ENCODE measurements at regions not wholly inside any gene's neighbourhood (a gene's known extent, or its start where the extent isn't known, plus 50 kb on each side); places are given as distances from the start of the nearest gene placed in this dataset.

DNA sequence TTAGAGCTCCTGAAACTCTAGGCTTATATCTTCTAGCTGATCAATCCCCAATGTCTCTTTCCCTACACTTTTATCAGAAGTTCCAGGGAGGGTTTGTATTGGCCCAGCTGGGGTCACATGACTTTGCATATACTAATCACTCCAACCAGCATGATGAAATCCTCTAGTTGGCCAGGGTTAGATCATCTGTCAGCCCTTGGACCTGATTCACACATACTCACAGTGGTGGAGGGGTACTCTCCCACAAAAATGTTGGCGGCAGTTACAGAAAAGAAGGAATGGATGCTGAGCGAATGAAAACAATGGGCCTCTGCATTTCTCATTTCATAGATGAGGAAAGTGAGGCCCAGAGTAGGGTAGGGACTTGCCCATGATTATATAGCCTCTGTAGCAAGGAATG, 151.1 kb downstream of the PJA1 start:
- no TSS peak for BruUV-seq (replicated peaks)

More for the DNA sequence above, 151.1 kb downstream of the PJA1 start:
- H3K36me3 ChIP-seq (ENCODE audit: control insufficient read depth in 2 of 2, extremely low read depth in 1 of 2, insufficient read depth in 2 of 2, low read length in 2 of 2): no peaks in the 10 kb centered on the region
- H3K27me3 ChIP-seq (ENCODE audit: control insufficient read depth in 2 of 2, insufficient read depth in 2 of 2, low read length in 2 of 2): no peaks in the 10 kb centered on the region
- H3K9me3 ChIP-seq (replicated peaks; ENCODE audit: control insufficient read depth, insufficient read depth, low read length): no peaks in the 10 kb centered on the region
- FAIRE-seq (no peak), DNase-seq (ENCODE audit: low read depth, low spot score) (no peak)
- intact Hi-C loops (cut with micrococcal nuclease): no loop called here
- H3K4me2 ChIP-seq (ENCODE audit: insufficient read depth, low read length): no peak overlapping the region
- ChIA-PET CTCF (interaction anchor here (1.7 kb wide), 1 partner anchor 186 kb away, joined by 4 read pairs; no protein-coding TSS in a partner anchor), POLR2A (no interaction called here)
- H2AFZ ChIP-seq (ENCODE audit: low read depth, low read length): no peak overlapping the region
- no peaks in the 10 kb centered on the region for H4K20me1 ChIP-seq (replicated peaks; ENCODE audit: control insufficient read depth, extremely low read depth, insufficient read depth, low read length)
- no peaks in the 10 kb centered on the region for H3K9me1 ChIP-seq (replicated peaks; ENCODE audit: control insufficient read depth, extremely low read depth, insufficient read depth, low read length)
- no peak overlapping the region for H3K27ac ChIP-seq (ENCODE audit: insufficient read depth, low read depth, low read length)
- peaks cover 11% of the 10 kb centered on the region for H3K4me1 ChIP-seq (ENCODE audit: control insufficient read depth, extremely low read depth, insufficient read depth, low read length)
- dilution Hi-C loops (cut with MboI; ENCODE audit: extremely low pct_ligation_motif_present, low sequenced_read_pairs): no loop called here
- no peak overlapping the region for H3K4me3 ChIP-seq (replicated peaks in 1 of 3; ENCODE audit: insufficient read depth in 1 of 3, low read depth in 1 of 3, low read length in 3 of 3)
- H3K79me2 ChIP-seq (ENCODE audit: control insufficient read depth, insufficient read depth, low read length): no peaks in the 10 kb centered on the region
- TF ChIP-seq GATA2 (IDR thresholded peaks at IDR 0.05; ENCODE audit: insufficient read depth, insufficient read length, low read depth, low read length) (no peak), MYC (IDR thresholded peaks at IDR 0.05; ENCODE audit: low read depth, low read length) (no peak), JUN (IDR thresholded peaks at IDR 0.05; ENCODE audit: borderline replicate concordance, insufficient read depth, insufficient read length, low read depth) (no peak), FOS (IDR thresholded peaks at IDR 0.05; ENCODE audit: borderline replicate concordance, insufficient read depth, low read length) (no peak), POLR2A (IDR thresholded peaks at IDR 0.05; ENCODE audit: low read depth, low read length) (no peak), EZH2 (IDR thresholded peaks at IDR 0.05; ENCODE audit: borderline replicate concordance, low read depth, low read length, severe bottlenecking) (no peak), POLR2AphosphoS5 (IDR thresholded peaks at IDR 0.05; ENCODE audit: insufficient read depth, low read depth, low read length) (no peak)
- TF ChIP-seq, protein P1, sequence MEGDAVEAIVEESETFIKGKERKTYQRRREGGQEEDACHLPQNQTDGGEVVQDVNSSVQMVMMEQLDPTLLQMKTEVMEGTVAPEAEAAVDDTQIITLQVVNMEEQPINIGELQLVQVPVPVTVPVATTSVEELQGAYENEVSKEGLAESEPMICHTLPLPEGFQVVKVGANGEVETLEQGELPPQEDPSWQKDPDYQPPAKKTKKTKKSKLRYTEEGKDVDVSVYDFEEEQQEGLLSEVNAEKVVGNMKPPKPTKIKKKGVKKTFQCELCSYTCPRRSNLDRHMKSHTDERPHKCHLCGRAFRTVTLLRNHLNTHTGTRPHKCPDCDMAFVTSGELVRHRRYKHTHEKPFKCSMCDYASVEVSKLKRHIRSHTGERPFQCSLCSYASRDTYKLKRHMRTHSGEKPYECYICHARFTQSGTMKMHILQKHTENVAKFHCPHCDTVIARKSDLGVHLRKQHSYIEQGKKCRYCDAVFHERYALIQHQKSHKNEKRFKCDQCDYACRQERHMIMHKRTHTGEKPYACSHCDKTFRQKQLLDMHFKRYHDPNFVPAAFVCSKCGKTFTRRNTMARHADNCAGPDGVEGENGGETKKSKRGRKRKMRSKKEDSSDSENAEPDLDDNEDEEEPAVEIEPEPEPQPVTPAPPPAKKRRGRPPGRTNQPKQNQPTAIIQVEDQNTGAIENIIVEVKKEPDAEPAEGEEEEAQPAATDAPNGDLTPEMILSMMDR (IDR thresholded peaks at IDR 0.05; ENCODE audit: extremely low read depth in 1 of 2, insufficient read depth in 1 of 2, low read depth in 1 of 2, low read length in 2 of 2): no peak
- TF ChIP-seq, protein P2, sequence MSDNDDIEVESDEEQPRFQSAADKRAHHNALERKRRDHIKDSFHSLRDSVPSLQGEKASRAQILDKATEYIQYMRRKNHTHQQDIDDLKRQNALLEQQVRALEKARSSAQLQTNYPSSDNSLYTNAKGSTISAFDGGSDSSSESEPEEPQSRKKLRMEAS (IDR thresholded peaks at IDR 0.05; ENCODE audit: insufficient read depth, insufficient read length): no peak
- no peak overlapping the region for H3K9ac ChIP-seq (replicated peaks; ENCODE audit: extremely low read depth, insufficient read depth, low read length)

Data from endothelial cell of umbilical vein (primary cell).